ENCODE measurements at regions not wholly inside any gene's neighbourhood (a gene's known extent, or its start where the extent isn't known, plus 50 kb on each side); places are given as distances from the start of the nearest gene placed in this dataset.

GRCh38 chr5:168214071-168214470 lies 77.4 kb upstream of the WWC1 start:
- no peak overlapping the region for H3K27ac ChIP-seq
- TF ChIP-seq CTCF (conservative IDR thresholded peaks at IDR 0.05) = no peak

- no peak for TF ChIP-seq CTCF (conservative IDR thresholded peaks at IDR 0.05)
- no peak overlapping the region for H3K27ac ChIP-seq
These were observed 76.6 kb upstream of the WWC1 start for GRCh38 chr5:168214886-168215285.

GRCh38 chr5:168215646-168216045 lies 75.8 kb upstream of the WWC1 start:
- no peak for TF ChIP-seq CTCF (conservative IDR thresholded peaks at IDR 0.05)
- no peak overlapping the region for H3K27ac ChIP-seq

- no peak for TF ChIP-seq CTCF (conservative IDR thresholded peaks at IDR 0.05)
- H3K27ac ChIP-seq = no peak overlapping the region
These were observed 74.5 kb upstream of the WWC1 start for GRCh38 chr5:168216989-168217388.

GRCh38 chr5:168217497-168217896 lies 73.9 kb upstream of the WWC1 start:
- no peak for TF ChIP-seq CTCF (conservative IDR thresholded peaks at IDR 0.05)
- H3K27ac ChIP-seq = no peak overlapping the region

- TF ChIP-seq CTCF (conservative IDR thresholded peaks at IDR 0.05) = no peak
- H3K27ac ChIP-seq = no peak overlapping the region
These were observed 72.7 kb upstream of the WWC1 start for GRCh38 chr5:168218746-168219145.

GRCh38 chr5:168219515-168220410 lies 71.7 kb upstream of the WWC1 start:
- no peak overlapping the region for H3K27ac ChIP-seq
- peak; percentile 82 for TF ChIP-seq CTCF (conservative IDR thresholded peaks at IDR 0.05)
